HG02642 (cell line): ENCODE measurements at regions not wholly inside any gene's neighbourhood (a gene's known extent, or its start where the extent isn't known, plus 50 kb on each side); places are given as distances from the start of the nearest gene placed in this dataset.

ENCODE experiments used
- ATAC-seq: cut with Tn5 transposase; IDR thresholded peaks from one replicate; pipeline ENCODE4 v1.9.1; 2021; ENCODE audit warnings: mild to moderate bottlenecking; ENCODE audit not compliant: unreplicated experiment, poor library complexity

GRCh38 chr12:91978143-91978542, 167.5 kb downstream of the BTG1 start:
- ATAC-seq = no peak

GRCh38 chr12:91975891-91976290, 169.8 kb downstream of the BTG1 start:
- no peak for ATAC-seq

- no peak for ATAC-seq
These were observed 171.0 kb downstream of the BTG1 start for GRCh38 chr12:91974541-91975085.

- no peak for ATAC-seq
These were observed 171.8 kb downstream of the BTG1 start for GRCh38 chr12:91973813-91974212.

GRCh38 chr12:91972896-91973295, 172.8 kb downstream of the BTG1 start:
- no peak for ATAC-seq

GRCh38 chr12:91968777-91969171, 176.9 kb downstream of the BTG1 start:
- ATAC-seq = no peak

GRCh38 chr12:91968076-91968776, 177.4 kb downstream of the BTG1 start:
- ATAC-seq = no peak

- no peak for ATAC-seq
These were observed 178.1 kb downstream of the BTG1 start for GRCh38 chr12:91967590-91967989.

- ATAC-seq = no peak
These were observed 179.9 kb downstream of the BTG1 start for GRCh38 chr12:91965781-91966180.

- ATAC-seq = no peak
These were observed 181.1 kb downstream of the BTG1 start for GRCh38 chr12:91964501-91964900.

- no peak for ATAC-seq
These were observed 186.4 kb downstream of the BTG1 start for GRCh38 chr12:91959220-91959619.

GRCh38 chr12:91958816-91959215, 186.8 kb downstream of the BTG1 start:
- ATAC-seq = no peak

- ATAC-seq = no peak
These were observed 190.9 kb downstream of the BTG1 start for GRCh38 chr12:91954747-91955146.

- ATAC-seq = no peak
These were observed 191.3 kb downstream of the BTG1 start for GRCh38 chr12:91954326-91954725.

GRCh38 chr12:91952916-91953315, 192.7 kb downstream of the BTG1 start:
- no peak for ATAC-seq

- ATAC-seq = no peak
These were observed 194.1 kb downstream of the BTG1 start for GRCh38 chr12:91951571-91951970.

GRCh38 chr12:91948504-91948903, 197.1 kb downstream of the BTG1 start:
- ATAC-seq = no peak

- peak; percentile 79 for ATAC-seq
These were observed 198.2 kb downstream of the BTG1 start for GRCh38 chr12:91947459-91947858.

- ATAC-seq = no peak
These were observed 201.0 kb downstream of the BTG1 start for GRCh38 chr12:91944637-91945036.

GRCh38 chr12:91940826-91941570, 204.6 kb downstream of the BTG1 start:
- ATAC-seq = no peak

- ATAC-seq = no peak
These were observed 205.3 kb downstream of the BTG1 start for GRCh38 chr12:91940322-91940721.

GRCh38 chr12:91937706-91938105, 207.9 kb downstream of the BTG1 start:
- no peak for ATAC-seq
